HCT116 (cell line): ENCODE measurements at regions not wholly inside any gene's neighbourhood (a gene's known extent, or its start where the extent isn't known, plus 50 kb on each side); places are given as distances from the start of the nearest gene placed in this dataset.

Source experiments
- ATAC-seq: fragments of 200-7000 bp; cut with Tn5 transposase; 2 replicates; pipeline ENCODE4 v1.9.1; 2020; ENCODE audit warnings: mild to moderate bottlenecking, moderate library complexity
- BruUV-seq: library from RNA; stranded (reverse); fragments of 400-500 nt; replicated peaks from 2 replicates; lab custom pipeline; 2021; lab: Mats Ljungman, UMichigan
- CTCF ChIA-PET: fragments of 300-600 bp; sonication (Branson Sonifier 250); formaldehyde crosslinking; loops from one replicate; lab custom pipeline; 2021; ENCODE audit warnings: antibody characterized with exemption; lab: Charles Lee
- POLR2A ChIA-PET: fragments of 300-600, 350-600 bp; sonication (Branson Sonifier 250); formaldehyde crosslinking; loops from one replicate; lab custom pipeline; 2021; ENCODE audit warnings: antibody characterized with exemption; lab: Charles Lee
- RAD21 ChIA-PET, 2 experiments: fragments of 300-600 bp; sonication (Branson Sonifier 250); formaldehyde crosslinking; loops; one replicate each; lab custom pipeline; 2023; ENCODE audit warnings: low total read pairs in 2 of 2; ENCODE audit not compliant: uncharacterized antibody in 2 of 2, unreplicated experiment in 2 of 2, low non-redundant PET in 1 of 2; lab: Charles Lee
- DNase-seq: peaks from one replicate; pipeline ENCODE4 v3.0.0-alpha.2; 2010; ENCODE audit warnings: low read depth, low spot score
- H2AFZ ChIP-seq: fragments of 200-600 bp; shearing (Covaris generic), sonication (generic); 2 replicates; pipeline ENCODE4 v1.6.1; 2017; ENCODE audit warnings: low read depth, mixed run types, mixed read lengths, antibody characterized with exemption, low read length; ENCODE audit not compliant: poor library complexity, severe bottlenecking
- H3K27ac ChIP-seq: 2 replicates; pipeline ENCODE4 v1.5.1; 2012; ENCODE audit warnings: low read depth, low read length
- H3K27me3 ChIP-seq: fragments of 200-600 bp; sonication (generic); 2 replicates; pipeline ENCODE4 v1.6.1; 2016; ENCODE audit warnings: mixed run types, low read length, mixed read lengths; ENCODE audit not compliant: insufficient read depth
- H3K36me3 ChIP-seq, 2 experiments: fragments of 200-500 bp in 1 of 2; fragments of 200-600 bp in 1 of 2; sonication (Bioruptor generic) in 1 of 2; sonication (generic) in 1 of 2; 2 replicates each; pipeline versions ENCODE4 v1.5.1 to v1.6.1; 2014 to 2016; ENCODE audit warnings: low read length in 2 of 2, inconsistent platforms in 1 of 2, mixed read lengths in 1 of 2, mixed run types in 1 of 2; ENCODE audit not compliant: insufficient read depth in 2 of 2, control insufficient read depth in 1 of 2
- H3K4me1 ChIP-seq, 2 experiments: fragments of 200-600 bp in 1 of 2; sonication (generic) in 1 of 2; 2 replicates each; pipeline versions ENCODE4 v1.5.1 to v1.6.1; 2012 to 2017; ENCODE audit warnings: low read length in 2 of 2, inconsistent platforms in 1 of 2, mild to moderate bottlenecking in 1 of 2, mixed read lengths in 1 of 2, mixed run types in 1 of 2, moderate library complexity in 1 of 2; ENCODE audit not compliant: insufficient read depth in 2 of 2, control insufficient read depth in 1 of 2
- H3K4me2 ChIP-seq: fragments of 200-600 bp; sonication (generic); 2 replicates; pipeline ENCODE4 v1.6.1; 2017; ENCODE audit warnings: mixed run types, low read length, mixed read lengths
- H3K4me3 ChIP-seq, 2 experiments: fragments of 200-600 bp in 1 of 2; sonication (generic) in 1 of 2; replicated peaks in 1 of 2; 2 replicates each; pipeline ENCODE4 v1.5.1; 2011 to 2016; ENCODE audit warnings: low read length in 2 of 2, control low read depth in 1 of 2, low read depth in 1 of 2, mild to moderate bottlenecking in 1 of 2, mixed read lengths in 1 of 2, mixed run types in 1 of 2
- H3K79me2 ChIP-seq: fragments of 200-600 bp; sonication (generic); 2 replicates; pipeline ENCODE4 v1.6.1; 2017; ENCODE audit warnings: mild to moderate bottlenecking, mixed run types, low read length, moderate library complexity, mixed read lengths; ENCODE audit not compliant: insufficient read depth
- H3K9ac ChIP-seq: fragments of 200-600 bp; sonication (generic); 2 replicates; pipeline ENCODE4 v1.6.1; 2016; ENCODE audit warnings: low read length, mixed read lengths
- H3K9me2 ChIP-seq: fragments of 200-600 bp; sonication (generic), shearing (Covaris generic); 2 replicates; pipeline ENCODE4 v1.6.1; 2017; ENCODE audit warnings: mixed run types, mild to moderate bottlenecking, moderate library complexity; ENCODE audit not compliant: insufficient read depth
- H3K9me3 ChIP-seq, 2 experiments: fragments of 200-500 bp in 1 of 2; fragments of 200-600 bp in 1 of 2; sonication (Bioruptor generic) in 1 of 2; sonication (generic) in 1 of 2; 2 replicates each; pipeline ENCODE4 v1.6.1; 2014 to 2017; ENCODE audit warnings: low read length in 2 of 2, mixed read lengths in 2 of 2, inconsistent platforms in 1 of 2, low read depth in 1 of 2, mild to moderate bottlenecking in 1 of 2, mixed run types in 1 of 2, moderate library complexity in 1 of 2; ENCODE audit not compliant: control insufficient read depth in 1 of 2, insufficient read depth in 1 of 2
- H4K20me1 ChIP-seq: fragments of 200-600 bp; sonication (generic), shearing (Covaris generic); 2 replicates; pipeline ENCODE4 v1.6.1; 2017; ENCODE audit warnings: mixed run types, mild to moderate bottlenecking, moderate library complexity; ENCODE audit not compliant: insufficient read depth
- CEBPB ChIP-seq: IDR thresholded peaks from 2 replicates; pipeline ENCODE4 v1.6.1; 2012; ENCODE audit warnings: low read depth
- EGR1 ChIP-seq: IDR thresholded peaks from 2 replicates; pipeline ENCODE4 v1.6.1; 2012; ENCODE audit warnings: low read depth
- EZH2 ChIP-seq: fragments of 200-600 bp; sonication (generic); IDR thresholded peaks from 2 replicates; pipeline ENCODE4 v1.6.1; 2017; ENCODE audit warnings: antibody characterized with exemption, mixed run types
- EZH2phosphoT487 ChIP-seq: fragments of 200-600 bp; IDR thresholded peaks from 2 replicates; pipeline ENCODE4 v1.6.1; 2018; ENCODE audit warnings: antibody characterized with exemption, borderline replicate concordance
- FOSL1 ChIP-seq: IDR thresholded peaks from 2 replicates; pipeline ENCODE4 v1.6.1; 2012; ENCODE audit warnings: low read depth
- JUND ChIP-seq: IDR thresholded peaks from 2 replicates; pipeline ENCODE4 v1.6.1; 2012
- POLR2A ChIP-seq: IDR thresholded peaks from 2 replicates; pipeline ENCODE4 v1.7.0; 2011; ENCODE audit warnings: borderline replicate concordance; ENCODE audit not compliant: insufficient read depth, insufficient read length; ENCODE audit errors: extremely low read depth
- RAD21 ChIP-seq: IDR thresholded peaks from 2 replicates; pipeline ENCODE4 v1.6.1; 2012; ENCODE audit warnings: low read depth, mild to moderate bottlenecking
- REST ChIP-seq: IDR thresholded peaks from 2 replicates; pipeline ENCODE4 v1.6.1; 2012; ENCODE audit warnings: low read depth
- SRF ChIP-seq: IDR thresholded peaks from 2 replicates; pipeline ENCODE4 v1.6.1; 2012; ENCODE audit warnings: low read depth
- ZBTB33 ChIP-seq: IDR thresholded peaks from 2 replicates; pipeline ENCODE4 v1.6.1; 2011; ENCODE audit warnings: mild to moderate bottlenecking, low read length, moderate library complexity; ENCODE audit not compliant: insufficient replicate concordance; ENCODE audit errors: extremely low read depth
- ZFX ChIP-seq: fragments of 450-650 bp; IDR thresholded peaks from 2 replicates; pipeline ENCODE4 v1.6.1; 2017
- intact Hi-C: fragments of 100-400 bp; cut with micrococcal nuclease; formaldehyde crosslinking; loops from 2 replicates; pipeline ENCODE4 v1.10.0; 2022
- TF ChIP-seq, protein P1 (sequence below): IDR thresholded peaks from 2 replicates; pipeline ENCODE4 v1.6.1; 2012

DNA sequence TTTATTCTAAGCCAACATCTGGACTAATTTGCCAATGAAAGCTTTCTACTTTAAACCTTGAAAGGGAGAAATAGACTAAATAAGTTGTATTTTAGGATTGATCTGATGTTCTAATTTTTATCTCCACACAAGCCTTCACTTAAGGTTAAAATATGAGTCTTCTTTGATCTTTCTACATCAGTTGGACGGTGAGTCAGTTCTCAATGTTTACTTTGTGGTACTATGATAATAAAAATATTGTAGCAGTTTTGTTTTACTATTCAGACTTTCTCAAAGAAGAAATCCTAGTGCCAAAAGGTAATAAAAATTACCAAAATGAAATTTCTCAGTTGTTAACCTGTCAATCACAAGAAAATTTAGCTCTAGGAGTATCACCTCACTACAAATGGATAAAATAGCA is 203.5 kb upstream of the RGMB start:
- no peak overlapping the region for H3K27ac ChIP-seq
- no peak overlapping the region for H3K9ac ChIP-seq
- DNase-seq (no peak), ATAC-seq (no peak)
- ChIA-PET POLR2A (no interaction called here), CTCF (no interaction called here), RAD21 (no interaction called here)
- H2AFZ ChIP-seq = no peak overlapping the region
- no peaks in the 10 kb centered on the region for H3K4me1 ChIP-seq
- no peak for TF ChIP-seq ZBTB33
- no peak for TF ChIP-seq EZH2
- TF ChIP-seq, protein P1, sequence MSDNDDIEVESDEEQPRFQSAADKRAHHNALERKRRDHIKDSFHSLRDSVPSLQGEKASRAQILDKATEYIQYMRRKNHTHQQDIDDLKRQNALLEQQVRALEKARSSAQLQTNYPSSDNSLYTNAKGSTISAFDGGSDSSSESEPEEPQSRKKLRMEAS = no peak
- TF ChIP-seq CEBPB = no peak
- TF ChIP-seq SRF = no peak
- TF ChIP-seq EZH2phosphoT487 = no peak
- TF ChIP-seq JUND = no peak
- no peak for TF ChIP-seq REST
- no peak for TF ChIP-seq FOSL1
- no peak for TF ChIP-seq POLR2A
- no peak for TF ChIP-seq RAD21
- no peak for TF ChIP-seq ZFX
- no peak for TF ChIP-seq EGR1
- no TSS peak for BruUV-seq
- H3K27me3 ChIP-seq = no peaks in the 10 kb centered on the region
- no peaks in the 10 kb centered on the region for H4K20me1 ChIP-seq
- no peaks in the 10 kb centered on the region for H3K9me3 ChIP-seq
- H3K36me3 ChIP-seq = no peaks in the 10 kb centered on the region
- no peak overlapping the region for H3K4me2 ChIP-seq
- intact Hi-C loops = no loop called here
- no peaks in the 10 kb centered on the region for H3K9me2 ChIP-seq
- H3K4me3 ChIP-seq = no peak overlapping the region
- H3K79me2 ChIP-seq = no peaks in the 10 kb centered on the region
